Uterus (tissue), 2 donors: ENCODE measurements at regions not wholly inside any gene's neighbourhood (a gene's known extent, or its start where the extent isn't known, plus 50 kb on each side); places are given as distances from the start of the nearest gene placed in this dataset.

Experiments
- CTCF ChIP-seq, 4 experiments: fragments of 200-600 bp in 2 of 4; fragments of 450-650 bp in 2 of 4; sonication (generic) in 2 of 4; IDR thresholded peaks; one replicate each; pipeline ENCODE4 v1.5.1; 2016 to 2019; ENCODE audit warnings: antibody characterized with exemption in 4 of 4, mild to moderate bottlenecking in 2 of 4, moderate library complexity in 1 of 4
- POLR2A ChIP-seq, 2 donors: fragments of 450-650 bp; IDR thresholded peaks; one replicate each; pipeline ENCODE4 v1.6.1; 2016; ENCODE audit warnings: antibody characterized with exemption in 2 of 2, mild to moderate bottlenecking in 1 of 2, moderate library complexity in 1 of 2

- TF ChIP-seq POLR2A (IDR thresholded peaks at IDR 0.05) (no peak), CTCF (IDR thresholded peaks at IDR 0.05) (no peak)
Measured at GRCh38 chr10:8193546-8193945, 139.1 kb downstream of the GATA3 start.
